SK-N-SH (cell line): ENCODE measurements at regions not wholly inside any gene's neighbourhood (a gene's known extent, or its start where the extent isn't known, plus 50 kb on each side); places are given as distances from the start of the nearest gene placed in this dataset.

Source experiments
- CTCF ChIA-PET: fragments of 300-600, 350-600 bp; formaldehyde crosslinking; extraction: SDS; loops from one replicate; lab custom pipeline; 2021; lab: Yijun Ruan, JAX
- POLR2A ChIA-PET: fragments of 350-600 bp; sonication (Branson Sonifier 250); formaldehyde crosslinking; extraction: SDS; loops from one replicate; lab custom pipeline; 2020; ENCODE audit warnings: antibody characterized with exemption, inconsistent platforms; lab: Yijun Ruan, JAX
- DNase-seq: peaks from one replicate; pipeline ENCODE4 v3.0.0; 2012
- H2AFZ ChIP-seq: fragments of 200-600 bp; sonication (generic); 2 replicates; pipeline ENCODE4 v1.8.1; 2016; ENCODE audit warnings: antibody characterized with exemption, mild to moderate bottlenecking, low read depth
- H3F3A ChIP-seq: fragments of 200-600 bp; sonication (generic); replicated peaks from 2 replicates; pipeline ENCODE3; 2016; ENCODE audit warnings: antibody characterized with exemption, mild to moderate bottlenecking; ENCODE audit not compliant: insufficient read depth
- H3K27ac ChIP-seq, 2 experiments: fragments of 200-500 bp in 1 of 2; fragments of 200-600 bp in 1 of 2; sonication (Bioruptor generic) in 1 of 2; sonication (generic), shearing (Covaris generic) in 1 of 2; 2 replicates each; pipeline versions ENCODE4 v1.5.1 to v1.6.1; 2014 to 2016; ENCODE audit warnings: low read depth in 2 of 2, inconsistent platforms in 1 of 2, low read length in 1 of 2, mild to moderate bottlenecking in 1 of 2, mixed read lengths in 1 of 2
- H3K27me3 ChIP-seq: fragments of 200-600 bp; sonication (generic), shearing (Covaris generic); 2 replicates; pipeline ENCODE4 v1.6.1; 2016; ENCODE audit warnings: mixed run types; ENCODE audit not compliant: insufficient read depth
- H3K36me3 ChIP-seq, 2 experiments: fragments of 200-500 bp in 1 of 2; fragments of 200-600 bp in 1 of 2; sonication (Bioruptor generic) in 1 of 2; sonication (generic) in 1 of 2; replicated peaks in 1 of 2; 2 replicates each; pipeline versions ENCODE3 to v1.5.1; 2014 to 2016; ENCODE audit warnings: low read length in 1 of 2, mild to moderate bottlenecking in 1 of 2; ENCODE audit not compliant: insufficient read depth in 2 of 2, control insufficient read depth in 1 of 2
- H3K4me1 ChIP-seq, 2 experiments: fragments of 200-500 bp in 1 of 2; fragments of 200-600 bp in 1 of 2; sonication (Bioruptor generic) in 1 of 2; sonication (generic), shearing (Covaris generic) in 1 of 2; 2 replicates each; pipeline versions ENCODE4 v1.5.1 to v1.6.1; 2014 to 2016; ENCODE audit warnings: low read depth in 1 of 2, low read length in 1 of 2, mixed run types in 1 of 2; ENCODE audit not compliant: insufficient read depth in 2 of 2, control insufficient read depth in 1 of 2
- H3K4me2 ChIP-seq: fragments of 200-600 bp; sonication (generic), shearing (Covaris generic); 2 replicates; pipeline ENCODE4 v1.6.1; 2017; ENCODE audit warnings: mixed run types
- H3K4me3 ChIP-seq, 2 experiments: fragments of 200-500 bp in 1 of 2; fragments of 200-600 bp in 1 of 2; sonication (Bioruptor generic) in 1 of 2; sonication (generic), shearing (Covaris generic) in 1 of 2; 2 replicates each; pipeline versions ENCODE4 v1.5.1 to v1.8.1; 2014 to 2016; ENCODE audit warnings: low read depth in 2 of 2, inconsistent platforms in 1 of 2, low read length in 1 of 2, mild to moderate bottlenecking in 1 of 2, mixed read lengths in 1 of 2, moderate library complexity in 1 of 2
- H3K79me2 ChIP-seq: fragments of 200-600 bp; sonication (generic); 2 replicates; pipeline ENCODE4 v1.8.1; 2017; ENCODE audit warnings: mild to moderate bottlenecking; ENCODE audit not compliant: insufficient read depth
- H3K9ac ChIP-seq: fragments of 200-600 bp; sonication (generic); 2 replicates; pipeline ENCODE4 v1.6.1; 2017; ENCODE audit warnings: mixed run types
- H3K9me2 ChIP-seq: fragments of 200-600 bp; sonication (generic); 2 replicates; pipeline ENCODE4 v1.6.1; 2017; ENCODE audit warnings: mixed run types
- H3K9me3 ChIP-seq: fragments of 200-600 bp; sonication (generic); 2 replicates; pipeline ENCODE4 v1.6.1; 2017; ENCODE audit warnings: mixed run types, mild to moderate bottlenecking, moderate library complexity
- H4K20me1 ChIP-seq: fragments of 200-600 bp; sonication (generic); 2 replicates; pipeline ENCODE4 v1.6.1; 2017; ENCODE audit warnings: mild to moderate bottlenecking, mixed run types; ENCODE audit not compliant: insufficient read depth
- CTCF ChIP-seq: fragments of 200-600 bp; sonication (generic); IDR thresholded peaks from 2 replicates; pipeline ENCODE4 v1.6.1; 2017; ENCODE audit warnings: antibody characterized with exemption, mild to moderate bottlenecking, moderate library complexity
- MXI1 ChIP-seq: IDR thresholded peaks from 2 replicates; pipeline ENCODE4 v1.6.1; 2012; ENCODE audit warnings: mild to moderate bottlenecking, low read depth, low read length, improper control_type of control experiment
- NFIC ChIP-seq: IDR thresholded peaks from 2 replicates; pipeline ENCODE4 v1.4.0; 2012; ENCODE audit warnings: borderline replicate concordance
- RAD21 ChIP-seq: IDR thresholded peaks from 2 replicates; pipeline ENCODE4 v1.6.1; 2012; ENCODE audit warnings: mild to moderate bottlenecking, low read length
- RCOR1 ChIP-seq: fragments of 150-350 bp; IDR thresholded peaks from 2 replicates; pipeline ENCODE4 v1.6.1; 2017; ENCODE audit warnings: antibody characterized with exemption, low read length
- REST ChIP-seq: IDR thresholded peaks from 2 replicates; pipeline ENCODE4 v1.6.1; 2012; ENCODE audit warnings: mild to moderate bottlenecking, low read depth, low read length, moderate library complexity
- RFX5 ChIP-seq: IDR thresholded peaks from 2 replicates; pipeline ENCODE4 v1.6.1; 2012; ENCODE audit warnings: mild to moderate bottlenecking, improper control_type of control experiment, low read length
- TCF12 ChIP-seq: IDR thresholded peaks from 2 replicates; pipeline ENCODE4 v1.4.0; 2012
- TEAD4 ChIP-seq: IDR thresholded peaks from 2 replicates; pipeline ENCODE4 v1.4.0; 2012; ENCODE audit warnings: mild to moderate bottlenecking, borderline replicate concordance; ENCODE audit not compliant: insufficient read depth
- WGBS: methylation state at CpG from one replicate; pipeline ENCODE4 v1.1.6; 2017; ENCODE audit warnings: low lambda C conversion rate; 5-methylcytosine and 5-hydroxymethylcytosine counted together

GRCh38 chr7:89770161-89770560, 384.1 kb upstream of the STEAP1 start:
- H3K36me3 ChIP-seq = no peaks in the 10 kb centered on the region
- ChIA-PET CTCF (interaction anchor here (1.2 to 1.4 kb wide), 3 partner anchors 10 to 35 kb away, joined by 3 to 4 read pairs (median 3); no protein-coding TSS in a partner anchor), POLR2A (no interaction called here)
- H3K27me3 ChIP-seq = no peaks in the 10 kb centered on the region
- WGBS = 21% methylated on average over 4 of the region's 4 CpGs
- TF ChIP-seq RCOR1 = no peak
- TF ChIP-seq REST = no peak
- TF ChIP-seq NFIC = no peak
- TF ChIP-seq TCF12 = no peak
- TF ChIP-seq MXI1 = no peak
- TF ChIP-seq TEAD4 = no peak
- H4K20me1 ChIP-seq = no peaks in the 10 kb centered on the region
- no peak for DNase-seq
- no peak overlapping the region for H2AFZ ChIP-seq
- H3K79me2 ChIP-seq = no peaks in the 10 kb centered on the region
- no peaks in the 10 kb centered on the region for H3K4me1 ChIP-seq
- no peak overlapping the region for H3K4me3 ChIP-seq
- H3K27ac ChIP-seq = no peak overlapping the region
- no peak overlapping the region for H3K4me2 ChIP-seq
- H3K9me2 ChIP-seq = peaks cover 1% of the 10 kb centered on the region; the same call in 1 of the 2 replicates
- H3K9me3 ChIP-seq = no peaks in the 10 kb centered on the region
- no peak overlapping the region for H3K9ac ChIP-seq
- H3F3A ChIP-seq = no peaks in the 10 kb centered on the region

- no peak overlapping the region for H2AFZ ChIP-seq
- H3K4me2 ChIP-seq = no peak overlapping the region
- H3K9me2 ChIP-seq = no peaks in the 10 kb centered on the region
- H3F3A ChIP-seq = no peaks in the 10 kb centered on the region
- no peaks in the 10 kb centered on the region for H3K4me1 ChIP-seq
- H3K27ac ChIP-seq = no peak overlapping the region
- POLR2A ChIA-PET = no interaction called here
- no peaks in the 10 kb centered on the region for H3K79me2 ChIP-seq
- H3K27me3 ChIP-seq = no peaks in the 10 kb centered on the region
- peak; percentile 48 for TF ChIP-seq CTCF
- peak; percentile 52; the same call in 1 of the 2 replicates for TF ChIP-seq RAD21
- TF ChIP-seq RFX5 = no peak
- H3K4me3 ChIP-seq = no peak overlapping the region
- no peak overlapping the region for H3K9ac ChIP-seq
- WGBS = 30% methylated on average over 3 of the region's 3 CpGs
- DNase-seq = no peak
- H4K20me1 ChIP-seq = no peaks in the 10 kb centered on the region
- H3K9me3 ChIP-seq = no peaks in the 10 kb centered on the region
- CTCF ChIA-PET = interaction anchor here (0.6 to 1.8 kb wide), 6 partner anchors 10 to 1528 kb away, joined by 3 to 6 read pairs (median 4); no protein-coding TSS in a partner anchor
- H3K36me3 ChIP-seq = no peaks in the 10 kb centered on the region
These were observed 383.1 kb upstream of the STEAP1 start for GRCh38 chr7:89771003-89771636.
